Sigmoid colon (tissue), 4 donors: ENCODE measurements at regions not wholly inside any gene's neighbourhood (a gene's known extent, or its start where the extent isn't known, plus 50 kb on each side); places are given as distances from the start of the nearest gene placed in this dataset.

Experiments
- EP300 ChIP-seq, 4 donors: sonication (generic); formaldehyde crosslinking; IDR thresholded peaks; one replicate each; pipeline ENCODE4 v1.6.1; 2017; ENCODE audit warnings: antibody characterized with exemption in 4 of 4
- POLR2A ChIP-seq, 2 donors: fragments of 450-650 bp; IDR thresholded peaks; one replicate each; pipeline ENCODE4 v1.6.1; 2016; ENCODE audit warnings: antibody characterized with exemption in 2 of 2, mild to moderate bottlenecking in 2 of 2, moderate library complexity in 2 of 2
- POLR2AphosphoS5 ChIP-seq, 4 donors: sonication (generic); formaldehyde crosslinking; IDR thresholded peaks; one replicate each; pipeline ENCODE4 v1.6.1; 2017; ENCODE audit warnings: antibody characterized with exemption in 4 of 4
- TF ChIP-seq, protein P1 (sequence below), 4 experiments: fragments of 450-650 bp in 3 of 4; fragments of 200-600 bp in 1 of 4; IDR thresholded peaks; one replicate each; pipeline ENCODE4 v1.5.1; 2016 to 2019; ENCODE audit warnings: antibody characterized with exemption in 4 of 4, mild to moderate bottlenecking in 3 of 4, moderate library complexity in 2 of 4

DNA sequence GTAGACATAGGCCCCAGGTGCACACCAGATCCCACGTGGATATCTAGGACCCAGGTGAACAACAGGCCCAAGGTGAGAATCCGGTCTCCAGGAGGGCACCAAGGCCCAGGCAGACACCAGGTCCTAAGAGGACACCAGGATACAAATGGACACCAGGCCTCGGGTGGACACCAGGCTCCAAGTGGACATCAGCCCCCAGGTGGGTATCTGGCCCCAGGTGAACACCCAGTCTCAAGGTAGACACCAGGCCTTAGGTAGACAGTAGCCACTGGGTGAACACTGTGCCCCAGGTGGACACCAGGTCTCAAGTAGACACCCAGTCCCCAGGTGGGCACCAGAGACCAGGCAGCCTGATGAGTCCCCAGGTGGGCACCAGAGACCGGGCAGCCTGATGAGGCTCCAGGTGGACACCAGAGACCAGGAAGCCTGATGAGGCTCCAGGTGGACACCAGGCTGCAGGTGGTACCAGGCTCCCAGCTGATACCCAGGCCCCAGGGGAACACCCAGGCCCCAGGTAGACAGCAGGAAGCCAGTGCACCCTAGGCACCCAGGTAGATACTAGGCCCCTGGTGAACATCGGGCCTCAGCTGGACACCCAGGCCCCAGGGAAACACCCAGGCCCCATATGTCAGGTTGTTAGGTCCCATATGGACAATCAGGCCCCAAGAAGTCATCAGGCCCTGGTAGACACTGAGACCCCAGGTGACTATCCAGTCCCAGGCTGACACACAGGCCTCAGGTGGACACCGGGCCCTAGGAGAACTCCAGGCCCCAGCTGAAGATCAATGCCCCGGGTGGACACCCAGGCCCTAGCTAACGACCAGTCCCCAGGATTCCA lies 55.1 kb upstream of the SEPTIN5 start:
- TF ChIP-seq, protein P1, sequence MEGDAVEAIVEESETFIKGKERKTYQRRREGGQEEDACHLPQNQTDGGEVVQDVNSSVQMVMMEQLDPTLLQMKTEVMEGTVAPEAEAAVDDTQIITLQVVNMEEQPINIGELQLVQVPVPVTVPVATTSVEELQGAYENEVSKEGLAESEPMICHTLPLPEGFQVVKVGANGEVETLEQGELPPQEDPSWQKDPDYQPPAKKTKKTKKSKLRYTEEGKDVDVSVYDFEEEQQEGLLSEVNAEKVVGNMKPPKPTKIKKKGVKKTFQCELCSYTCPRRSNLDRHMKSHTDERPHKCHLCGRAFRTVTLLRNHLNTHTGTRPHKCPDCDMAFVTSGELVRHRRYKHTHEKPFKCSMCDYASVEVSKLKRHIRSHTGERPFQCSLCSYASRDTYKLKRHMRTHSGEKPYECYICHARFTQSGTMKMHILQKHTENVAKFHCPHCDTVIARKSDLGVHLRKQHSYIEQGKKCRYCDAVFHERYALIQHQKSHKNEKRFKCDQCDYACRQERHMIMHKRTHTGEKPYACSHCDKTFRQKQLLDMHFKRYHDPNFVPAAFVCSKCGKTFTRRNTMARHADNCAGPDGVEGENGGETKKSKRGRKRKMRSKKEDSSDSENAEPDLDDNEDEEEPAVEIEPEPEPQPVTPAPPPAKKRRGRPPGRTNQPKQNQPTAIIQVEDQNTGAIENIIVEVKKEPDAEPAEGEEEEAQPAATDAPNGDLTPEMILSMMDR (IDR thresholded peaks at IDR 0.05): no peak
- TF ChIP-seq POLR2AphosphoS5 (IDR thresholded peaks at IDR 0.05) (no peak), POLR2A (IDR thresholded peaks at IDR 0.05) (no peak), EP300 (IDR thresholded peaks at IDR 0.05) (no peak)
